Fibroblast of mammary gland (primary cell): ENCODE measurements at regions not wholly inside any gene's neighbourhood (a gene's known extent, or its start where the extent isn't known, plus 50 kb on each side); places are given as distances from the start of the nearest gene placed in this dataset.

Experiments
- DNase-seq: peaks from one replicate; pipeline ENCODE4 v3.0.0-alpha.2; 2010; ENCODE audit warnings: low read depth
- H3K4me3 ChIP-seq: 2 replicates; pipeline ENCODE4 v1.5.1; 2011; ENCODE audit warnings: low read depth, mild to moderate bottlenecking, low read length, moderate library complexity; ENCODE audit not compliant: control insufficient read depth
- TF ChIP-seq, protein P1 (sequence below): conservative IDR thresholded peaks from 2 replicates; pipeline ENCODE4 v1.5.1; 2011; ENCODE audit warnings: low read depth, low read length, inconsistent platforms; ENCODE audit not compliant: control insufficient read depth, insufficient read depth

DNA sequence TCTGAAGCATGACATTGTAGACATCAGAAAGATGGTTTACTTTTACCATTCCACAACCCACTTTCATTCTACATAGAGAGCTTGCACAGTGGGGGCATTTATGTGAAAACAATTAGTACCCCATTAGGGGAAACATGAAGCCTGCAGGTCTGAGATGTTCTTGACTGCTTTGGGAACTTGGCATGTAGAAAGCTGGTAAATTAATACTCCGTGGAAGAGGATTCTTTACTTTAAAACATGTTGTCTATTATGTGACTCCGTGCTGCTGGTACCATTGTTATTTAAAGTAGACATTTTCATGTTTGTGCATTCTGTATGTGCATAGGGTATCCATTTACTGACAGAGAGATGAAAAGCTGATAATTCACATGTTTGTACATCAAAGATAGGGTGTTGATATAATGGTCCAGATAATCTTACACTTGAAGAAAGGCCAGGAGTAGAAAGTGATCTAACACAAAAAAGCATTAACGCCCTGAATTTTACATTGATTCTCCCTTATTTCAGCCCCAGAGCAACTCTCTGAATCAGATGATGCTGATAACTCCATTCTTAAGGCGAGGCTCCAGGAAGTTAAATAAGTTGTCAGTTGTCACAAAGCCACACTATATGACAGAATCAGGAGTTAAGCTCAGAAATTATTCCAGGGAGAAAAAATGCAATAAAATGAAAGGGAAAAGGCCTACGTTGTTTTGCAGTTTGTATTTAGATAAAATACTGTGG, 50.1 kb upstream of the CD180 start:
- DNase-seq = no peak
- H3K4me3 ChIP-seq = no peak overlapping the region
- TF ChIP-seq, protein P1, sequence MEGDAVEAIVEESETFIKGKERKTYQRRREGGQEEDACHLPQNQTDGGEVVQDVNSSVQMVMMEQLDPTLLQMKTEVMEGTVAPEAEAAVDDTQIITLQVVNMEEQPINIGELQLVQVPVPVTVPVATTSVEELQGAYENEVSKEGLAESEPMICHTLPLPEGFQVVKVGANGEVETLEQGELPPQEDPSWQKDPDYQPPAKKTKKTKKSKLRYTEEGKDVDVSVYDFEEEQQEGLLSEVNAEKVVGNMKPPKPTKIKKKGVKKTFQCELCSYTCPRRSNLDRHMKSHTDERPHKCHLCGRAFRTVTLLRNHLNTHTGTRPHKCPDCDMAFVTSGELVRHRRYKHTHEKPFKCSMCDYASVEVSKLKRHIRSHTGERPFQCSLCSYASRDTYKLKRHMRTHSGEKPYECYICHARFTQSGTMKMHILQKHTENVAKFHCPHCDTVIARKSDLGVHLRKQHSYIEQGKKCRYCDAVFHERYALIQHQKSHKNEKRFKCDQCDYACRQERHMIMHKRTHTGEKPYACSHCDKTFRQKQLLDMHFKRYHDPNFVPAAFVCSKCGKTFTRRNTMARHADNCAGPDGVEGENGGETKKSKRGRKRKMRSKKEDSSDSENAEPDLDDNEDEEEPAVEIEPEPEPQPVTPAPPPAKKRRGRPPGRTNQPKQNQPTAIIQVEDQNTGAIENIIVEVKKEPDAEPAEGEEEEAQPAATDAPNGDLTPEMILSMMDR = no peak
